DMS153 treated with DMSO at 0.1 percent for 48 hours (cell line): ENCODE measurements at regions not wholly inside any gene's neighbourhood (a gene's known extent, or its start where the extent isn't known, plus 50 kb on each side); places are given as distances from the start of the nearest gene placed in this dataset.

Experiments
- DNase-seq: peaks from one replicate; lab custom pipeline; 2025; ENCODE audit not compliant: unreplicated experiment; lab: John Stamatoyannopoulos, UW

DNA sequence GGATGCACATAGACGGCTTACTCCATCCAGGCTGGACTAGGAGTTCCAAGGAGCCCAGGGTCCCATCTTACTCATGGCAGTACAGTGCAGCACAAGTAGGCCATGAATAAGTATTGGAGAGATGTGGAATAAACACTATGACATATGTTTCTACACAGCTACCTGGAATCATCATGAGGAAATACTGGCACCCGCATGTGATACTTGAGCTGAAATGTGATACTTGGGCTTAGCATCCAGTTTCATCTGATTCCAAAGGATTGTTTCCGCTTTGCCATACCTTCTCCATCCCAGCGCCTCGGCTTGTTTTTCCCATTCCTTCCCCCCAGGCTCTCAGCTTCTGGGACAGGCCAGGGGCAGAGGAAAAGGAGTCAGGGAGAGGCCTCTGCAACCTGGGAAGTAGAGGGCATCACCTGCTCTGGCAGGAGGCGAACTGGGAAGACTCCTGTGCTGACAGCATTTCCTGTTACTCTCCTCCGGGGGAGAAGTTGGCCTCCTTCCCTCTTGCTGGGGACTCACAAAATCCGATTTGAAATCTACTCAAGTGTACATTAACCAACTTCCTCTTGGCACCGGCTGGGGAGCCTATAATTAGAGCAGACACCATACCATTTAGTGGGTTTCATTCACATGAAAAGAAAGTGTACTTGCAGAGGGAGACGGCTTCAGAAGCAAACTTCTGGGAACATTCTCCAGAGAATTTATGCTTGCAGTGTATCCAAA is 187.8 kb downstream of the MIAT start:
- DNase-seq: peak; percentile 28

- DNase-seq: no peak
These were observed 188.7 kb downstream of the MIAT start for GRCh38 chr22:26846076-26846475.

DNA sequence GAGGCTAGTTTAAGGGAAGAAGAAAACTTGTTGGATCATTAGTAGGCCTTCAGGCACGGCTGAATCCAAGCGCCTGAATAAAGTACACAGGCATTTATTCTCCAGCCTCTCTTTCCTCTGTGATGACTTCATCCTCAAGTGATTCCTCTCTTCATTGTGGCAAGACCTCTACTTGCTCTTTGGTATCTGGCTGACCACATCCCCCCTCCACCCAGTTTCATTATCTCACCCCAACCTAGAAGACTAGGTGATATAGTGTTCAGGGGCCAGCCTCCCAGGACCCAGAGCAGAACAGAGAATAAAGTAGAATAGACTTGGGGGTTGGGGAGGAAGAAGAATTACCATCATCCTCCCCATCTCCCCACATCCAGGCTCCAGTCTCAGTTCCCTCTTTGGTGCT is 189.3 kb downstream of the MIAT start:
- no peak for DNase-seq

DNA sequence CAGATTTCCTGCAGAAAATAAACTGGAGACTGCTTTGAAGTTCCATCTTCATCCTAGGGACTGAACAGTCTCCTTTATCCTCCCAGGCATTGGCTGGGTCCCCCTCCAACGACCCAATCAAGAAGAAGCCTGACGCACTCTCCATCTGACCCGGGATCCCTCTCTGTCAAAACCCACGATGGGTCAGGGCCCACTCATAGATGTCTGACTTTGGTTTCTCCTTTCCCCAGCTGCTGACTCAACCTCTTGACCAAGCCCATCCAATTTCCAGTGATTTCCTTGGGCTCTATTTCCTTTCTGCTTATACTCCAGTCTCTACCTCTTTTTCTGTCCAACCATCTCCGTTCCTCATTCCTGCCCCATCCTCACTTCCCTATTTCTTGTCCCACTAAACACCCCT is 189.7 kb downstream of the MIAT start:
- no peak for DNase-seq

- no peak for DNase-seq
These were observed 190.4 kb downstream of the MIAT start for GRCh38 chr22:26847816-26848215.

GRCh38 chr22:26848244-26848920 is 191.0 kb downstream of the MIAT start:
- DNase-seq: peak; percentile 62

DNA sequence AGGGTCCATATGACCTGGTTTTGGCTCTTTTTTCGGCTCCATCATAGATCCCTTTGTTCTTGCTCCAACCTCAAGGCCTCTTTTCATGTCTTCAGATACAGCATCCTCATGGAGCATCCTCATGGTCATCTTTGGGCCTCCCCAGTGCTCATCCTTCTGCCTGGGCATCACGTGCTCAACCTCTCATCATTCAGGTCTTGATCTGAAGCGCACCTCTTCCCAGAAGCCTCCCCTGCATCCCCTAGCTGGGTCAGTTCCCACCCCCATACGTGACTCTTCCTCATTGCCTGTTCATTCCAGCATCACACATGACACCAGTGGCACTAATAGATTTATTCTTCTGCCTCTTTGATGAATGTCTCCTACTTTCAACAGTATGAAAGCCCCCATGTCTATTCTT is 192.2 kb downstream of the MIAT start:
- DNase-seq: no peak

DNA sequence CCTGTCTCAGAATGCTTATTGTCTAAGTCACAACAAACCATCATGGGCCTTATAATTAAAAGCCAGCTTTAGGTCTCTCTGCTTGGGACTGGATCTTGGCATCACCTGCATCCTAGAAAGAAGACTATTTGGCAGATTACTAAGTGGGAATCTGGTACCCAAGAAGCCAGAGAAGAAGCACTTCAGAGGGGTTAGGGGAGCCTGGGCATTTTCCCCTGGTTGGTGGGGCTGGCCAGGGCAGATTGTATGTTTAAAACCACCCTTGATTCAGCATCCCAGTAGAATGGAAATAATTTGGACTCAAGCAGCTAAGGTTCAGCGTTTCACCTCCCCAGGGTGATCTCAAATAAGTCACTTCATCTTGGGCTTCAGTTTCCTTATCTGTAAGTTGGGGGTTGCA is 193.7 kb downstream of the MIAT start:
- DNase-seq: no peak

- no peak for DNase-seq
These were observed 194.8 kb downstream of the MIAT start for GRCh38 chr22:26852176-26852575.

DNA sequence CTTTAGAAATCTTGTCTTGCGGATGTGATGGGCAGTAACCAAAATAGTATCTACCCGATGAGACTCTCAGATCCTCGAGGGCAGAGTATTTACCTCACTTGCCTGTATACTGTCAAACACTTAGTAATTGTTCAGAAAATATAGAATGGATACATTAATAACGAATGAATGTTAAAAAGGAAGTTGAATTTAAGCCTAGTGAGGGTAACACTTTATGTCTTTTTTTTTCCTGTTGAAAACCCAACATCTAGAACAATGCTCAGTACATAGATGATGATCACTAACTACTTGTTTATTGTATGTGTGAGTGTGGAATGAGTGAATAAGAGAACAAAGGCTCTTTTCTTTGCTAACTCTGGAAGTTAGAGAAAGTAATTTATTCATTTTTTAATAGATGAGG is 195.7 kb downstream of the MIAT start:
- DNase-seq: no peak

- DNase-seq: no peak
These were observed 196.1 kb downstream of the MIAT start for GRCh38 chr22:26853495-26853894.

DNA sequence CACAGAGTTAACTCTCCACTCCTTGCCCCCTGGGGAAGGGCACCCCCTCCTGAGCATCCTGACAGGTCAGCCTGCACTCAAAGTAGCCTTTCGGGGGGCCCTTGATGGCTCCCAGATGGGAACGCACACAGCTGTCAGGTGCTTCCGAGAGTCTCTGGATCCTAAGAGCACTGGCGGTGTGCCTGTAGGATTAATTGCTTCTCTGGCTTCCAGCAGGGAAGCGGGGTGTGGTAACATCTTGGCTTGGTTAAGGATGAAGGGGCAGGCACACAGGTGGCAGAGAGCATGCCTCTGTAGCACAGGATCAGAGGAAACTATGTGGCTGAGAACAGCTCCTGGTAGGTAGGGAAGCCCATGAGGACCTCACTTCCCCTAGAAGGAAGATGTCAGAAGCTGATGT is 199.8 kb downstream of the MIAT start:
- DNase-seq: no peak

- DNase-seq: no peak
These were observed 202.9 kb downstream of the MIAT start for GRCh38 chr22:26860301-26860700.

DNA sequence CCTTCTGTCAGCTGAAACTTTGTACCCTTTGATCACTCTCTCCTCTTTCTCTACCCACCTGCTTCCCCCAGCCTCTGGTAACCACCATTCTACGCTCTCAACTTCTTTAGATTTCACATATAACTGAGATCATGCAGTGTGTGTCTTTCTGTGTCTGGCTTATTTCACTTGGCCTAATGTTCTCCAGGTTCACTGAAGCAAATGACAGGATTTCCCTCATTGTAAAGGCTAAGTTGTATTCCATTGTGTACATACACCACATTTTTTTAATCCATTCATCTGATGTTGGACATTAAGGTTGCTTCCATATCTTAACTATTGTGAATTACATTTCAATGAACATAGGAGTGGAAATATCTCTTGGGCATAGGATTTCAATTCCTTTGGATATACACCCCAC is 207.6 kb downstream of the MIAT start:
- no peak for DNase-seq

- peak; percentile 6 for DNase-seq
These were observed 226.0 kb downstream of the MIAT start for GRCh38 chr22:26883393-26883792.

DNA sequence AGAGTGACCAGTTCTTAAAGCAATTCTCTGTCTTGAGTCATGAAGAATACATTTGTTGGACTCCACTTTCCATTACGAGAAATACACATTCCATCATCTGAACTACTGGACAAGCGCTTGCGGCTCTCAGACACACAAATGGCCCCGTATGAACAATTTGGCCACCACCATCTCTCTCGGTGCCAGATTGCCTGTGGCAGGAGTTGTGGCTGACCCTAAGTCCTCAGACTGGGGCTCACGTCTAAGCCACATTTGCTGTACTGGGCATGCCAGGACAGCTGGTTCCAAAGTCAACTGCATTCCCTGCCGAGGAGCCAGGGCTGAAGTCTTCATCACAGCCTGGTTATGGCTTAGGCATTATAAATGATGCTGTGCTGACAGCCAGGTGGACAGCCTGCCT is 227.5 kb downstream of the MIAT start:
- DNase-seq: no peak

DNA sequence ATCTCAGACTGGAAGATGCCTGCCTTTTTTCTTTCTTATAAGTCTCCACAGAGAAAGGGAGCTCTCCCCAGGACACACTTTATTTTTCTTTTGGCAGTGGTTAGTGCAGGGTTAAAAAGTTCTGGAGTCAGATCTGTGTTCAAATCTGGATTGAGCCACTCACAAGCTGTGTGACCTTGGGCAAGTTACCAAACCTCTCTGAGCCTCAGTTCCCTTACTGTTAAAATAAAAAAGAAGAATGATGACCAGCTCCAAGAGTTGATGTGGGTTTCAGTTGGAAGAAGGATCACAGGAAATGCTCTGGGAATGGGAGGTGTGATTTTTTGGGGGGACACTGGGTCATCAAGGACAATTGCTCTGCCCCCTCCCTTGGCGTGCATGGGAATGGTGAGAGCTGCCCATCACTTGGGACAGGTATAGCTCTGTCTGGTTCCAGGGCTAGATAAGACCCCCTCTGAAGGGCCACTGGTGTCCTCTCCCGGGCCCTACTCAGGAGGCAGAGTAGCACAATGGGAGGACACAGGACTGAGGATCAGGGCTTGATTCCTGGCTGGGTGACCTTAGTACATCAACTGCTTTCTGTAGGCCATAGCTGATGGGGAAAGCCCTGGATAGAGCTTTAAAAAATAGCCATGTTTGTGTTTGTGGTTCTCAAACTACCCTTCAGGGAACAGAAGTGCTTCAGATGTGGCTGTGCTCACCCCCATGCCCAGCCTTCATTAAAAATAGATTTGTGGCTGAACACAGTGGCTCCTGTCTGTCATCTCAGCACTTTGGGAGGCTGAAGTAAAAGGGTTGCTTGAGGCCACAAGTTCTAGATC is 228.3 kb downstream of the MIAT start:
- no peak for DNase-seq

- DNase-seq: no peak
These were observed 230.1 kb downstream of the MIAT start for GRCh38 chr22:26887456-26887855.

DNA sequence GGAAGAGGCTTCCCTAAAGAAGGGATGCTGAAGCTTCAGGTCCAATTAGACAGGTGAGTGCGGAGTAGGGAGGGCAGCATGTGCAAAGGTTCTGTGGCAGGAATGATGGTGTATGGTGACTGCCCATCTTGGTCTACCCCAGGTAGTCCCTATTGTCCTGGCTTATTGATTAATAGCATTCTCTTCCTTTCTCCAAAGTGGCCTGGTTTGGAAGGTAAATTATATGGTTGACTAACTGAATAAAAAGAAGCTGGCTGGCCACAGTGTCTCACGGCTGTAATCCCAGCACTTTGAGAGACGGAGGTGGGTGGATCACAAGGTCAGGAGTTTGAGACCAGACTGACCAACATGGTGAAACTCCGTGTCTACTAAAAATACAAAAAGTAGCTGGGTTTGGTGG is 230.5 kb downstream of the MIAT start:
- DNase-seq: no peak

DNA sequence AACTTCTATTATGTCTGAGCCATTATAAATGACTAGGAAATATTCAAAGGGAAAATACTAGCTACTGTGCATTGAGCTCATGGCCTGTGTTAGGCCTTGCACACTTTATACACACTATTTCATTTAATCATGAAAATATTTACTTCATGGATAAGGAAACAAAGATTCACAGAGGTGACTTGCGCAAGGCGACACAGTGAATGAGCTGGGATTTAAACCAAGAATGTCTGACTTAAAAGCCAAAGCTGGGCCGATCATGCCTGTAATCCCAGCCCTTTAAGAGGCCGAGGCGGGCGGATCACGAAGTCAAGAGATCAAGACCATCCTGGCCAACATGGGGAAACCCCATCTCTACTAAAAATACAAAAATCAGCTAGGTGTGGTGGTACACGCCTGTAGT is 231.5 kb downstream of the MIAT start:
- DNase-seq: no peak

GRCh38 chr22:26889802-26890201 is 232.4 kb downstream of the MIAT start:
- no peak for DNase-seq

- no peak for DNase-seq
These were observed 233.5 kb downstream of the MIAT start for GRCh38 chr22:26890870-26891269.
